ENCODE measurements at regions not wholly inside any gene's neighbourhood (a gene's known extent, or its start where the extent isn't known, plus 50 kb on each side); places are given as distances from the start of the nearest gene placed in this dataset.

DNA sequence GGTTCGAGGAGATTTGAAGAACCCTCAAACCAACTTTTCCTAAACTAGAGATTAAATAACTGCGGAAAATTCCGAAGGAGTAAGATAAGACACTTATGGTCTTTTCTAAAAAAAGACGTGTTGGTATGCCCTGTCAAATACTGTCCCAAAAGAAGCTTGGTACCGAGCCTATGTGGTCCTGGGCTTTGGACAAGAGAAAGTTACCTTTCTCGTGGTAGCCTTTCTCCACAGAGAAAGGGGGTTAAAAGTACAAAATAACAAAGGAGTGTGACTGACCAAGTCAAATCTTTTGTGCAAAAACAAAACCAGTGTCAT is 56.2 kb upstream of the JCAD start:
- peaks cover 8% of the 10 kb centered on the region for H3K27me3 Mint-ChIP-seq (ENCODE audit: insufficient read depth, low read depth, poor library complexity)
- Histone ChIP-seq H3F3A (replicated peaks; ENCODE audit: low read depth) (no peaks in the 10 kb centered on the region), H3K4me2 (no peak overlapping the region), H3K4me3 (no peak overlapping the region), H2AFZ (peak overlapping the region; percentile 54; the same call in 1 of the 2 replicates), H3K27me3 (ENCODE audit: insufficient read depth) (no peaks in the 10 kb centered on the region), H3K79me2 (replicated peaks; ENCODE audit: insufficient read depth) (no peaks in the 10 kb centered on the region), H4K20me1 (replicated peaks; ENCODE audit: insufficient read depth) (no peaks in the 10 kb centered on the region), H3K4me1 (ENCODE audit: insufficient read depth) (peaks cover 8% of the 10 kb centered on the region; the same call in 1 of the 2 replicates), H3K27ac (ENCODE audit: low read depth) (no peak overlapping the region), H3K36me3 (ENCODE audit: insufficient read depth) (no peaks in the 10 kb centered on the region), H3K9me2 (ENCODE audit: insufficient read depth) (no peaks in the 10 kb centered on the region)
- no peak for ATAC-seq
- peaks cover 12% of the 10 kb centered on the region; the same call in 2 of the 3 replicates for H3K4me1 Mint-ChIP-seq
- no peaks in the 10 kb centered on the region; the same call in 2 of the 3 replicates for H3K9me3 Mint-ChIP-seq
- H3K27ac Mint-ChIP-seq = no peak overlapping the region
- no peak overlapping the region for H3K4me3 Mint-ChIP-seq
- no peaks in the 10 kb centered on the region for H3K36me3 Mint-ChIP-seq (ENCODE audit: low read depth)
- TF ChIP-seq ZNF331 (CRISPR knock-in tag; IDR thresholded peaks at IDR 0.05; ENCODE audit: low read depth) (no peak), POLR2AphosphoS5 (IDR thresholded peaks at IDR 0.05; ENCODE audit: low read depth) (no peak), EZH2 (IDR thresholded peaks at IDR 0.05; ENCODE audit: low read depth, unreplicated experiment) (no peak), REST (IDR thresholded peaks at IDR 0.05; ENCODE audit: unreplicated experiment) (no peak), CREB1 (CRISPR knock-in tag; IDR thresholded peaks at IDR 0.05; ENCODE audit: low read depth) (no peak), JUNB (IDR thresholded peaks at IDR 0.05; ENCODE audit: unreplicated experiment) (no peak), ZNF114 (CRISPR knock-in tag; IDR thresholded peaks at IDR 0.05) (no peak), NANOG (IDR thresholded peaks at IDR 0.05; ENCODE audit: borderline replicate concordance) (no peak), STAT1 (IDR thresholded peaks at IDR 0.05; ENCODE audit: unreplicated experiment) (no peak), EZH2phosphoT487 (IDR thresholded peaks at IDR 0.05; ENCODE audit: unreplicated experiment) (no peak)
- TF ChIP-seq, protein P1, sequence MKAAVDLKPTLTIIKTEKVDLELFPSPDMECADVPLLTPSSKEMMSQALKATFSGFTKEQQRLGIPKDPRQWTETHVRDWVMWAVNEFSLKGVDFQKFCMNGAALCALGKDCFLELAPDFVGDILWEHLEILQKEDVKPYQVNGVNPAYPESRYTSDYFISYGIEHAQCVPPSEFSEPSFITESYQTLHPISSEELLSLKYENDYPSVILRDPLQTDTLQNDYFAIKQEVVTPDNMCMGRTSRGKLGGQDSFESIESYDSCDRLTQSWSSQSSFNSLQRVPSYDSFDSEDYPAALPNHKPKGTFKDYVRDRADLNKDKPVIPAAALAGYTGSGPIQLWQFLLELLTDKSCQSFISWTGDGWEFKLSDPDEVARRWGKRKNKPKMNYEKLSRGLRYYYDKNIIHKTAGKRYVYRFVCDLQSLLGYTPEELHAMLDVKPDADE (IDR thresholded peaks at IDR 0.05) = no peak
- TF ChIP-seq, protein P2, sequence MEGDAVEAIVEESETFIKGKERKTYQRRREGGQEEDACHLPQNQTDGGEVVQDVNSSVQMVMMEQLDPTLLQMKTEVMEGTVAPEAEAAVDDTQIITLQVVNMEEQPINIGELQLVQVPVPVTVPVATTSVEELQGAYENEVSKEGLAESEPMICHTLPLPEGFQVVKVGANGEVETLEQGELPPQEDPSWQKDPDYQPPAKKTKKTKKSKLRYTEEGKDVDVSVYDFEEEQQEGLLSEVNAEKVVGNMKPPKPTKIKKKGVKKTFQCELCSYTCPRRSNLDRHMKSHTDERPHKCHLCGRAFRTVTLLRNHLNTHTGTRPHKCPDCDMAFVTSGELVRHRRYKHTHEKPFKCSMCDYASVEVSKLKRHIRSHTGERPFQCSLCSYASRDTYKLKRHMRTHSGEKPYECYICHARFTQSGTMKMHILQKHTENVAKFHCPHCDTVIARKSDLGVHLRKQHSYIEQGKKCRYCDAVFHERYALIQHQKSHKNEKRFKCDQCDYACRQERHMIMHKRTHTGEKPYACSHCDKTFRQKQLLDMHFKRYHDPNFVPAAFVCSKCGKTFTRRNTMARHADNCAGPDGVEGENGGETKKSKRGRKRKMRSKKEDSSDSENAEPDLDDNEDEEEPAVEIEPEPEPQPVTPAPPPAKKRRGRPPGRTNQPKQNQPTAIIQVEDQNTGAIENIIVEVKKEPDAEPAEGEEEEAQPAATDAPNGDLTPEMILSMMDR (conservative IDR thresholded peaks at IDR 0.05; ENCODE audit: low read depth in 2 of 2) = no peak
- TF ChIP-seq, protein P3, sequence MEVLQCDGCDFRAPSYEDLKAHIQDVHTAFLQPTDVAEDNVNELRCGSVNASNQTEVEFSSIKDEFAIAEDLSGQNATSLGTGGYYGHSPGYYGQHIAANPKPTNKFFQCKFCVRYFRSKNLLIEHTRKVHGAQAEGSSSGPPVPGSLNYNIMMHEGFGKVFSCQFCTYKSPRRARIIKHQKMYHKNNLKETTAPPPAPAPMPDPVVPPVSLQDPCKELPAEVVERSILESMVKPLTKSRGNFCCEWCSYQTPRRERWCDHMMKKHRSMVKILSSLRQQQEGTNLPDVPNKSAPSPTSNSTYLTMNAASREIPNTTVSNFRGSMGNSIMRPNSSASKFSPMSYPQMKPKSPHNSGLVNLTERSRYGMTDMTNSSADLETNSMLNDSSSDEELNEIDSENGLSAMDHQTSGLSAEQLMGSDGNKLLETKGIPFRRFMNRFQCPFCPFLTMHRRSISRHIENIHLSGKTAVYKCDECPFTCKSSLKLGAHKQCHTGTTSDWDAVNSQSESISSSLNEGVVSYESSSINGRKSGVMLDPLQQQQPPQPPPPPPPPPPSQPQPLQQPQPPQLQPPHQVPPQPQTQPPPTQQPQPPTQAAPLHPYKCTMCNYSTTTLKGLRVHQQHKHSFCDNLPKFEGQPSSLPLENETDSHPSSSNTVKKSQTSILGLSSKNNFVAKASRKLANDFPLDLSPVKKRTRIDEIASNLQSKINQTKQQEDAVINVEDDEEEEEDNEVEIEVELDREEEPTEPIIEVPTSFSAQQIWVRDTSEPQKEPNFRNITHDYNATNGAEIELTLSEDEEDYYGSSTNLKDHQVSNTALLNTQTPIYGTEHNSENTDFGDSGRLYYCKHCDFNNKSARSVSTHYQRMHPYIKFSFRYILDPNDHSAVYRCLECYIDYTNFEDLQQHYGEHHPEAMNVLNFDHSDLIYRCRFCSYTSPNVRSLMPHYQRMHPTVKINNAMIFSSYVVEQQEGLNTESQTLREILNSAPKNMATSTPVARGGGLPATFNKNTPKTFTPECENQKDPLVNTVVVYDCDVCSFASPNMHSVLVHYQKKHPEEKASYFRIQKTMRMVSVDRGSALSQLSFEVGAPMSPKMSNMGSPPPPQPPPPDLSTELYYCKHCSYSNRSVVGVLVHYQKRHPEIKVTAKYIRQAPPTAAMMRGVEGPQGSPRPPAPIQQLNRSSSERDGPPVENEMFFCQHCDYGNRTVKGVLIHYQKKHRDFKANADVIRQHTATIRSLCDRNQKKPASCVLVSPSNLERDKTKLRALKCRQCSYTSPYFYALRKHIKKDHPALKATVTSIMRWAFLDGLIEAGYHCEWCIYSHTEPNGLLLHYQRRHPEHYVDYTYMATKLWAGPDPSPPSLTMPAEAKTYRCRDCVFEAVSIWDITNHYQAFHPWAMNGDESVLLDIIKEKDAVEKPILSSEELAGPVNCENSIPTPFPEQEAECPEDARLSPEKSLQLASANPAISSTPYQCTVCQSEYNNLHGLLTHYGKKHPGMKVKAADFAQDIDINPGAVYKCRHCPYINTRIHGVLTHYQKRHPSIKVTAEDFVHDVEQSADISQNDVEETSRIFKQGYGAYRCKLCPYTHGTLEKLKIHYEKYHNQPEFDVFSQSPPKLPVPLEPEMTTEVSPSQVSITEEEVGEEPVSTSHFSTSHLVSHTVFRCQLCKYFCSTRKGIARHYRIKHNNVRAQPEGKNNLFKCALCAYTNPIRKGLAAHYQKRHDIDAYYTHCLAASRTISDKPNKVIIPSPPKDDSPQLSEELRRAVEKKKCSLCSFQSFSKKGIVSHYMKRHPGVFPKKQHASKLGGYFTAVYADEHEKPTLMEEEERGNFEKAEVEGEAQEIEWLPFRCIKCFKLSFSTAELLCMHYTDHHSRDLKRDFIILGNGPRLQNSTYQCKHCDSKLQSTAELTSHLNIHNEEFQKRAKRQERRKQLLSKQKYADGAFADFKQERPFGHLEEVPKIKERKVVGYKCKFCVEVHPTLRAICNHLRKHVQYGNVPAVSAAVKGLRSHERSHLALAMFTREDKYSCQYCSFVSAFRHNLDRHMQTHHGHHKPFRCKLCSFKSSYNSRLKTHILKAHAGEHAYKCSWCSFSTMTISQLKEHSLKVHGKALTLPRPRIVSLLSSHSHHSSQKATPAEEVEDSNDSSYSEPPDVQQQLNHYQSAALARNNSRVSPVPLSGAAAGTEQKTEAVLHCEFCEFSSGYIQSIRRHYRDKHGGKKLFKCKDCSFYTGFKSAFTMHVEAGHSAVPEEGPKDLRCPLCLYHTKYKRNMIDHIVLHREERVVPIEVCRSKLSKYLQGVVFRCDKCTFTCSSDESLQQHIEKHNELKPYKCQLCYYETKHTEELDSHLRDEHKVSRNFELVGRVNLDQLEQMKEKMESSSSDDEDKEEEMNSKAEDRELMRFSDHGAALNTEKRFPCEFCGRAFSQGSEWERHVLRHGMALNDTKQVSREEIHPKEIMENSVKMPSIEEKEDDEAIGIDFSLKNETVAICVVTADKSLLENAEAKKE (CRISPR knock-in tag; IDR thresholded peaks at IDR 0.05) = no peak
- DNase-seq (ENCODE audit: low spot score) = no peak

Measured in GM23338 (cell line).